Smooth muscle cell (in vitro differentiated cells): ENCODE measurements at regions not wholly inside any gene's neighbourhood (a gene's known extent, or its start where the extent isn't known, plus 50 kb on each side); places are given as distances from the start of the nearest gene placed in this dataset.

Experiments
- DNase-seq: peaks from one replicate; lab custom pipeline; 2025; ENCODE audit not compliant: unreplicated experiment; lab: John Stamatoyannopoulos, UW
- H2AFZ ChIP-seq: fragments of 200-600 bp; sonication (generic); 2 replicates; pipeline ENCODE4 v1.6.0; 2016; ENCODE audit warnings: antibody characterized with exemption, low read depth, mild to moderate bottlenecking
- H3F3A ChIP-seq: fragments of 200-600 bp; sonication (generic); 2 replicates; pipeline ENCODE4 v1.6.0; 2017; ENCODE audit warnings: antibody characterized with exemption, low read depth
- H3K27ac ChIP-seq: fragments of 200-600 bp; sonication (generic); 2 replicates; pipeline ENCODE4 v1.5.1; 2016; ENCODE audit warnings: low read depth, mild to moderate bottlenecking
- H3K27me3 ChIP-seq: fragments of 200-600 bp; sonication (generic); 2 replicates; pipeline ENCODE4 v1.6.1; 2016; ENCODE audit warnings: low read depth, mild to moderate bottlenecking
- H3K36me3 ChIP-seq: fragments of 200-600 bp; sonication (generic); 2 replicates; pipeline ENCODE4 v1.5.1; 2016; ENCODE audit warnings: low read depth
- H3K4me1 ChIP-seq: fragments of 200-600 bp; sonication (generic); 2 replicates; pipeline ENCODE4 v1.5.1; 2016; ENCODE audit warnings: low read depth
- H3K4me2 ChIP-seq: fragments of 200-600 bp; sonication (generic); 2 replicates; pipeline ENCODE4 v1.6.0; 2016; ENCODE audit warnings: mild to moderate bottlenecking
- H3K4me3 ChIP-seq: fragments of 200-600 bp; sonication (generic); 2 replicates; pipeline ENCODE4 v1.5.1; 2016; ENCODE audit warnings: mild to moderate bottlenecking
- H3K79me2 ChIP-seq: fragments of 200-600 bp; sonication (generic); 2 replicates; pipeline ENCODE4 v1.6.0; 2016; ENCODE audit warnings: low read depth, mild to moderate bottlenecking
- H3K9ac ChIP-seq: fragments of 200-600 bp; sonication (generic); 2 replicates; pipeline ENCODE4 v1.6.0; 2016; ENCODE audit warnings: low read depth
- H3K9me3 ChIP-seq: fragments of 200-600 bp; sonication (generic); replicated peaks from 2 replicates; pipeline ENCODE4 v1.5.1; 2016; ENCODE audit warnings: low read depth
- H4K20me1 ChIP-seq: fragments of 200-600 bp; sonication (generic); 2 replicates; pipeline ENCODE4 v1.6.0; 2016; ENCODE audit warnings: low read depth
- WGBS: methylation state at CpG from one replicate; pipeline ENCODE4 v1.1.7; 2016; ENCODE audit warnings: low lambda C conversion rate; 5-methylcytosine and 5-hydroxymethylcytosine counted together
- TF ChIP-seq, protein P1 (sequence below): fragments of 200-600 bp; sonication (generic); IDR thresholded peaks from 2 replicates; pipeline ENCODE4 v1.5.1; 2017; ENCODE audit warnings: borderline replicate concordance, mild to moderate bottlenecking, antibody characterized with exemption; ENCODE audit not compliant: insufficient read depth, poor library complexity, severe bottlenecking

DNA sequence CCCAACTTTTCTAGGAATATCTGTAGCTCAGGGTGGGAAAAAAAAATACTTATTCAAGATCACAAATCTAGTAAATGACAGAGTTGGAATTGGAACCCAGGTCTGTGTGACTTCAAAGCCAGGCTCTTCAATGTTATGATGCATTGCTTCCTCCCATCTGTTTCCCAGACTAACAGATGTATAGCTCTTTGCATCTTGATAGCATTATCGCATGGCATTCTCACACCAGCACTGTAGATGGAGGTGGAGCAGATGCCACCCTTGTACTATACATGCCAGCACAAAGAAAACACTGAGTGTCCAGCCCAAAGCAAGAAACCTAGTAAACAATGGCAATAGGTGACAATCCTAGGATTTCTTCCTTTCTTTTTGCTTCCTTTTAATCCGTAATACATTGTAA is 497.3 kb downstream of the NEBL start:
- TF ChIP-seq, protein P1, sequence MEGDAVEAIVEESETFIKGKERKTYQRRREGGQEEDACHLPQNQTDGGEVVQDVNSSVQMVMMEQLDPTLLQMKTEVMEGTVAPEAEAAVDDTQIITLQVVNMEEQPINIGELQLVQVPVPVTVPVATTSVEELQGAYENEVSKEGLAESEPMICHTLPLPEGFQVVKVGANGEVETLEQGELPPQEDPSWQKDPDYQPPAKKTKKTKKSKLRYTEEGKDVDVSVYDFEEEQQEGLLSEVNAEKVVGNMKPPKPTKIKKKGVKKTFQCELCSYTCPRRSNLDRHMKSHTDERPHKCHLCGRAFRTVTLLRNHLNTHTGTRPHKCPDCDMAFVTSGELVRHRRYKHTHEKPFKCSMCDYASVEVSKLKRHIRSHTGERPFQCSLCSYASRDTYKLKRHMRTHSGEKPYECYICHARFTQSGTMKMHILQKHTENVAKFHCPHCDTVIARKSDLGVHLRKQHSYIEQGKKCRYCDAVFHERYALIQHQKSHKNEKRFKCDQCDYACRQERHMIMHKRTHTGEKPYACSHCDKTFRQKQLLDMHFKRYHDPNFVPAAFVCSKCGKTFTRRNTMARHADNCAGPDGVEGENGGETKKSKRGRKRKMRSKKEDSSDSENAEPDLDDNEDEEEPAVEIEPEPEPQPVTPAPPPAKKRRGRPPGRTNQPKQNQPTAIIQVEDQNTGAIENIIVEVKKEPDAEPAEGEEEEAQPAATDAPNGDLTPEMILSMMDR: no peak
- no peaks in the 10 kb centered on the region for H3K9me3 ChIP-seq
- no peaks in the 10 kb centered on the region for H3F3A ChIP-seq
- no peak overlapping the region for H3K4me2 ChIP-seq
- H3K4me3 ChIP-seq: no peak overlapping the region
- WGBS: 87% methylated on average over 2 of the region's 2 CpGs
- DNase-seq: no peak
- H3K4me1 ChIP-seq: no peaks in the 10 kb centered on the region
- no peak overlapping the region for H3K27ac ChIP-seq
- H3K9ac ChIP-seq: no peak overlapping the region
- H4K20me1 ChIP-seq: no peaks in the 10 kb centered on the region
- H2AFZ ChIP-seq: no peak overlapping the region
- H3K36me3 ChIP-seq: no peaks in the 10 kb centered on the region
- no peaks in the 10 kb centered on the region for H3K79me2 ChIP-seq
- no peaks in the 10 kb centered on the region for H3K27me3 ChIP-seq

DNA sequence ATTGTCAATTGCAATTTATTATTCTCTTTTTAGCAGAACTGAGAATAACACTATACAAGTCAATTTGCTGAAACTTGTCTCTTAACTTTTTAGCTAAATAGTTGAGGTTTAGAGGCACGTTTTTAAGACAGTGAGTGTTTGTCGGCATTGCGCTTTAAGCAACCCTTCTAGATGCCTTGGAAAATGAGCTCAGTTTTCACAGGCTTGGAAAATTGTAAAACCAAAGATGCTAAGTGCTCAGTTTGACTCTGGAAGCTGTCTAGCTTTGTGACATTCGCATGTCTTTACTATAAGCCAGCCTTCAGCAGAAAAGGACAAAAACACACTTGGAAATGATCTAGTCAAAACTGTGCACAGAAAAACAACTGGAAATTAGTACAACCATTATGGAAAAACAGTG is 500.4 kb downstream of the NEBL start:
- 45% methylated on average over 4 of the region's 4 CpGs for WGBS
- TF ChIP-seq, protein P1: no peak
- no peaks in the 10 kb centered on the region for H3F3A ChIP-seq

DNA sequence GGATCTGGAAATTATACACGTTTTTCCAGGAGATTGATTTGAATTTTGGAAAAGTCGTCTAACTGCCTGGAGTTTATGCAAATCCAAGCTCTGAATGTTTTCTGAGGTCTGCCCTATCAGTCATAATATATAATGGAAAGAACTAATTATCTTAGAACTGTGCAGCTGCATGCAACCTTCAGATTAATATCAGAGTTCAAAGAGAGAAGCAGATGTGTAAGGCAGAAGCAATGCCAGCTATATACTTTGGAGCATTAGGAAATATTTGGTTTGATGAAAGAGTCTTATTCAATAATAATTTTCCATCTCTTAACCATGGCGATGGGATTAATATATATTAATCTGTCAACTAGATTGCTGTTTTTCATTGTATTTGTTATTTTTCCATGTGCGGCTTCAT is 500.9 kb downstream of the NEBL start:
- H3K4me1 ChIP-seq: no peaks in the 10 kb centered on the region
- no peak for DNase-seq
- no peaks in the 10 kb centered on the region for H3K36me3 ChIP-seq
- no peak overlapping the region for H3K9ac ChIP-seq
- TF ChIP-seq, protein P1: no peak
- 86% methylated on average over 4 of the region's 4 CpGs for WGBS
- no peaks in the 10 kb centered on the region for H4K20me1 ChIP-seq
- H3F3A ChIP-seq: no peaks in the 10 kb centered on the region
- H3K4me3 ChIP-seq: no peak overlapping the region
- H3K4me2 ChIP-seq: no peak overlapping the region
- H3K27me3 ChIP-seq: no peaks in the 10 kb centered on the region
- no peak overlapping the region for H2AFZ ChIP-seq
- H3K79me2 ChIP-seq: no peaks in the 10 kb centered on the region
- H3K9me3 ChIP-seq: no peaks in the 10 kb centered on the region
- no peak overlapping the region for H3K27ac ChIP-seq

More for the DNA sequence above, 500.4 kb downstream of the NEBL start:
- Histone ChIP-seq H2AFZ (no peak overlapping the region), H3K4me1 (no peaks in the 10 kb centered on the region), H3K36me3 (no peaks in the 10 kb centered on the region), H3K27me3 (no peaks in the 10 kb centered on the region), H3K4me2 (no peak overlapping the region), H3K4me3 (no peak overlapping the region), H3K79me2 (no peaks in the 10 kb centered on the region), H3K27ac (no peak overlapping the region), H3K9me3 (no peaks in the 10 kb centered on the region), H3K9ac (no peak overlapping the region), H4K20me1 (no peaks in the 10 kb centered on the region)
- no peak for DNase-seq

DNA sequence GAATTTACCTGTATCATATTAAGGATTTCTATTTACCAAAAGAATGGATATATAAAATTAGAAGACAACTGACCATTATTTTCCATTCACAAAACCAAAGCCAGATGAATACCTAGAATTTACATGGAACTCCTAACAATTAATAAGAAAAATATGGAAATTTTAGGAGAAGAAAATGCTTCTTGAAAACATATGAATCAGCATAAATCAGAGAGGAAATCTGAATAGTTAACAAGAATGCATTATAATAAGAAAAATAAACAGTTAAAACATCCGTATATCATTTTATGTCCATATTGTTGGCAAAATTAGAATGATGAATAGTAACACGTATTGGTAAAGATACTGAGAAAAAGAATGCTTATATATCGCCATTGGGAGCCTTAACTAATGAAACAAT is 505.5 kb downstream of the NEBL start:
- H3K4me1 ChIP-seq: no peaks in the 10 kb centered on the region
- H3K27ac ChIP-seq: no peak overlapping the region
- H4K20me1 ChIP-seq: no peaks in the 10 kb centered on the region
- H3K36me3 ChIP-seq: no peaks in the 10 kb centered on the region
- H3F3A ChIP-seq: no peaks in the 10 kb centered on the region
- no peak overlapping the region for H2AFZ ChIP-seq
- H3K27me3 ChIP-seq: no peaks in the 10 kb centered on the region
- H3K4me3 ChIP-seq: no peak overlapping the region
- WGBS: 93% methylated on average over 3 of the region's 3 CpGs
- H3K4me2 ChIP-seq: no peak overlapping the region
- H3K9me3 ChIP-seq: no peaks in the 10 kb centered on the region
- DNase-seq: no peak
- TF ChIP-seq, protein P1: no peak
- H3K79me2 ChIP-seq: no peaks in the 10 kb centered on the region
- H3K9ac ChIP-seq: no peak overlapping the region
